GM21360 (cell line): ENCODE measurements at regions not wholly inside any gene's neighbourhood (a gene's known extent, or its start where the extent isn't known, plus 50 kb on each side); places are given as distances from the start of the nearest gene placed in this dataset.

ENCODE experiments used
- ATAC-seq: cut with Tn5 transposase; IDR thresholded peaks from one replicate; pipeline ENCODE4 v1.9.1; 2021; ENCODE audit warnings: mild to moderate bottlenecking, moderate library complexity; ENCODE audit not compliant: unreplicated experiment

DNA sequence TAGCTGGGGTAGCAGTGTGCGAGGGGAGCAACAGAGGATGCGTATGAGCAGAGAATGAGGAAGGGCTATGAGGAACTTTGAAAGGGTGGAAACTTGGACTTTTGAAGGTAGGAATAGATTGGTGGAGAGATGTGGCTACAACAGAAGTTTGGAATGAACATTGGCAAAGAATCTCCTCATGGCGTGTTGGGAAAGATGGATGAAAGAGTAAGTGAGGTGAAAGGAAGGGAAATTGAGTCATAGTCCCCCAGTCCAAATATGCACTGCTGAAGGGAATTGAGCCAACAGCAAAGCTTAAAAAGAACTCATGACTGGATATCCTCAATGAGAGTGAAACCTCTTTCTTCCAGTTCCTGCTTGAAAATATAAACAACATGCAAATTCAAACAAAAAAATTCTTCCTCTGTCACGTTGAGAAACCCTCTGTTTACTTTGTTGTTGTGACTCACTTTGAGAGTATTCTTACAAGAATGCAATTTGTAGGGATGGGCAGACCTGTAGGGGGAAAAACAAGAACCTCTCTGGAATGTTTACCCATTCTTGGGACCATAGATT lies 313.2 kb upstream of the KCNJ16 start:
- ATAC-seq: no peak

GRCh38 chr17:69762359-69762758 lies 312.7 kb upstream of the KCNJ16 start:
- ATAC-seq: no peak

DNA sequence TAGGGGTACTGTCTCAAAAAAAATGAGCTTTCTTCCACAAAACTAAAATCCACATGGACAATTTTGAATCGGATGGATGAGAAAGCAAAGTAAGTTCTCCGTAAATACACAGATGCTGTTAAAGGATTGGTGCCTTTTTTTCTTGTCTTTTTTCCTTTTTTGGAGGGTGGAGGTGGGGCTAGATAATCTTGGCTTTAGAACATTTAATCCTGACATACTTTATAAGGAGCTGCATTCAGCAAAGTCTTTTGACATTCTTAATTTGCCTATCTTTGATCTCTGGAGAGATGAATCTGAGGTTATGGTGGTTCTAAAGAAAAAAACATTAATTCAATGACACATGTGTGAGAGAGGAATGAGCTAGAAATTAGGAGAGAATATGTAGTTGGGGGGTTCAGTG lies 312.3 kb upstream of the KCNJ16 start:
- no peak for ATAC-seq

DNA sequence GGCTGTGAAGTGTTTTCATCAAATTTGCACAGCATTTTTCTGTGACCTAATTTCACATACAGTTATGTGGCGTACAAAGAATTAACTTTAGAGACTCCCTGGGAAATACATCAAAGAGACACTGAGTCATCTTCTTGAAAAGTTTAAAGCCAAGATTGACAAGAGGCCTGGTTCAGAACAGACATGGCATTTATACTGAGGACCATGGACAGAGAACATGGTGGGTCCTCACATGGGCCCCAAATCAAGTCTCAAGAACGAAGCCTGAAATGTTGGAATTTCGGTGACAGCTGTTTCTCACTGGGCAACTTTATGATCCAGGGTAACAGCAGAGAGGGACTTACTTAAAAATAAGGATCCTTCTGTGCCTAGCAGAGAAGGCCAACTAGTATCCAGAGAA lies 311.5 kb upstream of the KCNJ16 start:
- ATAC-seq: no peak

GRCh38 chr17:69764146-69764545 lies 310.9 kb upstream of the KCNJ16 start:
- no peak for ATAC-seq

- no peak for ATAC-seq
These were observed 306.0 kb upstream of the KCNJ16 start for GRCh38 chr17:69769050-69769449.

GRCh38 chr17:69773081-69773480 lies 301.9 kb upstream of the KCNJ16 start:
- no peak for ATAC-seq

DNA sequence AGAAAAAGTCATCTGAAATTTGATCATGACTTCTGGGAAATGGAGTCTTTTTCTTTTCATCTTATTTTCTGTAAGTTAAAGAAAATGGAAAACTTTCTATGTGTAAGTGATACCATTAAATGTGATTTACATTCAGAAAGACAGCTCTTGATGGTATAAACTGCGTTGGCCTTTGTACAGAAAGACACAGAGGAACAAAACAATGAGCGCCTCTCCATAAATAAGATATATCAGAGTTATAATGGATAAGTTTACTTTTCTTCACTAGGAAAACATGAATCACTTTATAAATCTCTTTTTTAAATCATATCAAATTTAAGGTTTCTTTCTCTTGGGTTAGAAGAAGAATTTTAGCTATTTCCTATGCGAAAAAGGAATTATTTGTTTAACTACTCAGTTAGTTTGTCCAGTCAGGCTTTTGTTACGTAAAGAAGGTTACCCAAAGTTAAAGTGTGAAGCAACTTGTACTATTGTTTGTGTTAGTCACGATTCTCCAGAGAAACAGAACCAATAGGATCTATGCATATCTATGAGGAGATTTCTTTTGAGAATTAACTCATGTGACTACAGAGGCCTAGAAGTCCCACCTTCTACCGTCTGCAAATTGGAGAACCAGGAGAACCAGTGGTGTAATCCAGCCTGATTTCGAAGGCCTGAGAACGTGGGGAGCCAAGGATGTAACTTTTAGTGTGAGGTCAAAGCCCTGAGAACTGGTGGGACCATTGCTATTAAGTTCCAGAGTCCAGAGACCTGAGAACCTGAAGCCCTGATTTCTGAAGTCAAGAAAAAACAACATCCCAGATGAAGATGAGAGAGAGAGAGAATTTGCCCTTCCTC lies 295.4 kb upstream of the KCNJ16 start:
- ATAC-seq: no peak

DNA sequence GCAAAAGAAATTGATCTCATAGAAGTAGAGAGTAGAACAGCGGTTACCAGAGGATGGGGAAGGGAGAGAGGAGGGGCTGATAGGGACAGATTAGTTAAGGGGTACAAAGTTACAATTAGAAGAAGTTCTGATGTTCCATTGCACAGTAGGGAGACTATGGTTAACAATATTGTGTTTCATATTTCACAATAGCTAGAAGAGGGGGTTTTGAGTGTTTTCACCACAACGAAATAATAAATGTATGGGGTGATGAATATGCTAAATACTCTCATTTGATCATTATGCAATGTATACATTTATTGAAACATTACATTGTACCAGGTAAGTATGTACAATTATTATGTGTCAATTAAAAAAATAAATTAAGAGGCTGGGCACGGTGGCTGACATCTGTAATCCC lies 291.2 kb upstream of the KCNJ16 start:
- no peak for ATAC-seq

DNA sequence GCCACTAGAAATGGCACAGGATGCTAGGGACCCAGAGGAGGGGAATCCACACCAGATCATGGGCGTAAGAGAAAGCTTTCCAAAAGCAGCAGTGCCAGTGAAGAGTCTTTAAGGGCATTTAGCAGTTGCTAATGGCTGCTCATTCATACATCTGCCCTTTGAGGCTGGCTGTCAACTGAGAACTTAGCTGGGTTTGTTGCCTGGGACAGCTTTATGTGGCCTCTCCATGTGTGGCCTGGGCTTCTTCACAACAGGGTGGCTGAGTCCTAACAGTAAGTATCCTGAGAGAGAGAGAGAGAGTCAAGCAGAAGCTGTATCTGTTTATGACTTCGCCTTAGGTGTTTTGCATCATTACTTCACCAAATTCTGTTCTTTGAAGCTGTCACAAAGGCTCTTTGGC lies 286.1 kb upstream of the KCNJ16 start:
- no peak for ATAC-seq

- ATAC-seq: no peak
These were observed 278.9 kb upstream of the KCNJ16 start for GRCh38 chr17:69796078-69796477.

GRCh38 chr17:69800870-69801269 lies 274.2 kb upstream of the KCNJ16 start:
- ATAC-seq: no peak

GRCh38 chr17:69801368-69801767 lies 273.7 kb upstream of the KCNJ16 start:
- ATAC-seq: no peak

GRCh38 chr17:69802045-69802740 lies 272.8 kb upstream of the KCNJ16 start:
- no peak for ATAC-seq

GRCh38 chr17:69809331-69809730 lies 265.7 kb upstream of the KCNJ16 start:
- no peak for ATAC-seq

GRCh38 chr17:69810326-69810965 lies 264.6 kb upstream of the KCNJ16 start:
- no peak for ATAC-seq

GRCh38 chr17:69812240-69812837 lies 262.7 kb upstream of the KCNJ16 start:
- no peak for ATAC-seq

DNA sequence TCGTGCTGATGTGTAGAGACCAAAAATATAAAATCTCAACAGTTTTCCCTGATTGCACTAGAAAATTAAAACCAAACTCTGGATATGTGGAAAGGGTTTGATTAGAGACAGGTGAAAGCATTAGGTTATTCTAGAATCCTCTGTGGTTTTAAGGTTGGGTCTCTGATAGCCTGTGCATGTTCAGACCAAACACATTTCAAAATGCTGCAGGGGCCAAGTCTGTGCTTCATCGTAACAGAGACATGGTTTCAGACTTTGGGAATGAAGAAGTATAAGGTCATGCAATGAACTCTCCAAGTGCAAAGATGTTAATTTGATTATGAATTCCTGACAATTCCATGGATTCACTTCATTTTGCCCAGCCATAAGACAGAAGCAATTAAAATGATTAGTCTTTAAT lies 261.0 kb upstream of the KCNJ16 start:
- no peak for ATAC-seq

DNA sequence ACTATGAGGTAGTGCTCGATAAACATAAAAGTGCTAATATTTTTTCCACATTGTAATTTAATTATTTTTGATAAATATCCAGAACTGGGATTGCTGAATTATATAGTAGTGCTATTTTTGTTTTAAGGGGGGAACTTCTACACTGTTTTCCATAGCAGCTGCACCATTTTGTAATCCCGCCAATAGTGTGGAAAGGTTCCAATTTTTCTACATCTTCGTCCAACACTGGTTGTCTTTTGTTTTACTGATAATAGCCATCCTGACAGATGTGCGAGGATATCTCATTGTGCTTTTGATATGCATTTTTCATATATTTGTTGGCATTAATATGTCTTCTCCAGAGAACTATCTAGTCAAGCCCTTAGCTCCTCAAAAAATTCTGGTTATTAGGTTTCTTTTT lies 259.6 kb upstream of the KCNJ16 start:
- no peak for ATAC-seq

DNA sequence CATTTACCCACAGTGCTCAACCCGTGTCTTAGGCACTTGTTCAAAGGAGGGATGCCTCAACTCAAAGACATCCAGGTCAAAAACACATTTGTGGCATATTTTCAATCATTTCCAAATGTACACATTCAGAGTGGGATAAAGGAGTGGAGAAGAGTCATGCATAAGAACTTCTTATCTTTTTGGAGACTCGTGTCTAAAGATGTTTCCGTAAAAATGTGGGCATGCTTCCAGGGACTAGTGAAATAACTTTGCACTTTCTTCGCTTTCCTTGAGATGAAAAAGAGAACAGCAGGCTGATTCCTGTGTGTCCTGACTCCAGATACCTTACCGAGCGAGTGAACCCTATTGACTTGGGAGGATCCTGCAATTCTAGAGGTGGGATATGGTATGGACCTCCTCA lies 256.6 kb upstream of the KCNJ16 start:
- no peak for ATAC-seq
